ENCODE measurements at regions not wholly inside any gene's neighbourhood (a gene's known extent, or its start where the extent isn't known, plus 50 kb on each side); places are given as distances from the start of the nearest gene placed in this dataset.

DNA sequence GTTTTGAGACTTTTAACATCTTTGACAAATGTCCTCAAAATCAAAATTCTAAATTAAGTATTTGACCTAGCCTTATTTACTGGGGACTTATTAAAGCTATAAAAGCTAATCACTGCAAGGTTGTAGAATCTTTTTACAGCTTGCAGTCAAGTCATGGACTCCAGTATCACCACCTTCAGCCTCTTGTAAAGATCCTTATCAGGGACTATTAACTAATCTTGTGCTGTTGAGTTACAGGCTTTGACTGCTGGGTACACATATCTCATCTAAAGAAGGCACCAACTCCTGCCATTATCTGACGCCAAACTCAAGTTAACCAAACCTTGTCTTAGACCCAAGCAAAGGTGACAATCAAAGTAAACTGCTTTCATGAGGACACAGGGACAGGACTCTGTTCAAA is 621.0 kb upstream of the IGFBP3 start:
- no peak for DNase-seq
- H3K27me3 ChIP-seq, result no peaks in the 10 kb centered on the region
- intact Hi-C loops (cut with DNase I), result no loop called here
- peaks cover 0 to 6% of the 10 kb centered on the region in 2 donors for H3K4me1 ChIP-seq
- H3K36me3 ChIP-seq, result no peaks in the 10 kb centered on the region
- TF ChIP-seq, protein P1, sequence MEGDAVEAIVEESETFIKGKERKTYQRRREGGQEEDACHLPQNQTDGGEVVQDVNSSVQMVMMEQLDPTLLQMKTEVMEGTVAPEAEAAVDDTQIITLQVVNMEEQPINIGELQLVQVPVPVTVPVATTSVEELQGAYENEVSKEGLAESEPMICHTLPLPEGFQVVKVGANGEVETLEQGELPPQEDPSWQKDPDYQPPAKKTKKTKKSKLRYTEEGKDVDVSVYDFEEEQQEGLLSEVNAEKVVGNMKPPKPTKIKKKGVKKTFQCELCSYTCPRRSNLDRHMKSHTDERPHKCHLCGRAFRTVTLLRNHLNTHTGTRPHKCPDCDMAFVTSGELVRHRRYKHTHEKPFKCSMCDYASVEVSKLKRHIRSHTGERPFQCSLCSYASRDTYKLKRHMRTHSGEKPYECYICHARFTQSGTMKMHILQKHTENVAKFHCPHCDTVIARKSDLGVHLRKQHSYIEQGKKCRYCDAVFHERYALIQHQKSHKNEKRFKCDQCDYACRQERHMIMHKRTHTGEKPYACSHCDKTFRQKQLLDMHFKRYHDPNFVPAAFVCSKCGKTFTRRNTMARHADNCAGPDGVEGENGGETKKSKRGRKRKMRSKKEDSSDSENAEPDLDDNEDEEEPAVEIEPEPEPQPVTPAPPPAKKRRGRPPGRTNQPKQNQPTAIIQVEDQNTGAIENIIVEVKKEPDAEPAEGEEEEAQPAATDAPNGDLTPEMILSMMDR (IDR thresholded peaks at IDR 0.05), result no peak
- no peaks in the 10 kb centered on the region for H3K9me3 ChIP-seq
- H3K4me3 ChIP-seq, result no peak overlapping the region
- ATAC-seq, result no peak
- H3K27ac ChIP-seq, result no peak overlapping the region

DNA sequence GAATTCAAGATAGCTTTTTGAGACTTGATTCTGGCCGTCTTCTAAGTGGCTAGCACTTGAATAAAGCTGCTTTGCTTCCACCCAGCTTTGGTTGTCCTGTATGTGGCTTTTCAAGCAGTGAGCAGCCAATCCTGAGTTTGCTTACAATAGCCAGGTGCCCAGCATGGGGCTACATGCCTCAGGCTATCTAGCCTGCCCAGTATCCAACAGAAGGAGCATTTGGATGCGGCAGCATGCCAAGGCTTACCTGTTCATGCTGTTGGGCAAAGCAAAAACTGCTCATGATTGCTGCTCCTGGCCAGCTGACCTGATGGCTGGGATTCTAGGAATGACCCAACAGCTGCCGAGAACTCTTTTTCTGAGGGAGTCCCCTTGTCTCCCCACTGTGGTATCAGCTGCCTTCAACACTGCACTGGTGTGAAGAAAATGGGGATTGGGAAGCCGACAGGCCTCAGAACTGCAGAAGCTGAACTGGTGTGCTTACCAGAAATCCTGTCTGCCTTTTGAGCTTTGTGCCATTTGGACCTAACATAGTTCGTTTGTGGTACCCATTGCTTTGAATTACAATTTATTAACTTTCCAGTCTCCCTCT is 618.9 kb upstream of the IGFBP3 start:
- peaks cover 0 to 12% of the 10 kb centered on the region in 2 donors for H3K9me3 ChIP-seq
- H3K27ac ChIP-seq, result no peak overlapping the region
- ATAC-seq (no peak), DNase-seq (no peak)
- H3K4me3 ChIP-seq, result no peak overlapping the region
- no peaks in the 10 kb centered on the region for H3K36me3 ChIP-seq
- intact Hi-C loops (cut with DNase I), result no loop called here
- TF ChIP-seq, protein P1 (IDR thresholded peaks at IDR 0.05), result no peak
- H3K27me3 ChIP-seq, result no peaks in the 10 kb centered on the region
- peaks cover 0 to 6% of the 10 kb centered on the region in 2 donors for H3K4me1 ChIP-seq

DNA sequence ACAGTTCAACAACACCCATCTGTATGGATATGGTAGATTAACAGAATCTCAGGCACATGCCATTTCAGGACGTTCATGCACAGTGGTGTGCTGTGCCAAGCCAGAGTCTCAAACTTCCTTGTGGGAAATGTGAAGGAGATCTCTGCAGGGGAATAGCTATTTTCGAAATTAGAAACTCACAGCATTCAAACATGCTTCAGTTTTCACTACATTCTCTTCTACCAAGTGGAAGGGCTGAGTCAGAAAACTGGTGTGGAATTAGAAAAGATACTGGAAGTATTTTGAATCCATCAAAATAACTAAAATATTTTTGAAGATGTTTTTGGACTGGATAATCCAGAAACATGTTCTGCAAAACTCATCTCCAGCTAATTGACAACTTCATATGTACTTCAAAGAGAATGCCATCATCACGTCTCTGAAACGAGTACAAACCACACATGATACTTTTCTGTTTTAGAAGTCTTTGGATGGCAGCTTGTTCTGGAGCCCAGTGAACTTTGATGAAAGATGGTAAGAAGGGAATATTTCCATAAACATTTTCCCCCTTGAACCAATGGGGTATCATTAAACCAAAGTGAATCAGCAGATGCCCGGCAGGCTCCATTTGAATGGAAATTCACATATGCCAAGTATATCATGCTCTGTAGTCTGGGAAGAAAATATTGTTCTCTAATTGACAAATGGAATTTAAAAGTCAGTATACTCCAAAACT is 616.3 kb upstream of the IGFBP3 start:
- Histone ChIP-seq H3K4me1 (no peaks in the 10 kb centered on the region), H3K27me3 (no peaks in the 10 kb centered on the region), H3K36me3 (no peaks in the 10 kb centered on the region), H3K4me3 (no peak overlapping the region), H3K27ac (no peak overlapping the region), H3K9me3 (peaks cover 0 to 17% of the 10 kb centered on the region in 2 donors)
- TF ChIP-seq, protein P1 (IDR thresholded peaks at IDR 0.05), result no peak
- DNase-seq (no peak), ATAC-seq (no peak)
- intact Hi-C loops (cut with DNase I), result no loop called here

DNA sequence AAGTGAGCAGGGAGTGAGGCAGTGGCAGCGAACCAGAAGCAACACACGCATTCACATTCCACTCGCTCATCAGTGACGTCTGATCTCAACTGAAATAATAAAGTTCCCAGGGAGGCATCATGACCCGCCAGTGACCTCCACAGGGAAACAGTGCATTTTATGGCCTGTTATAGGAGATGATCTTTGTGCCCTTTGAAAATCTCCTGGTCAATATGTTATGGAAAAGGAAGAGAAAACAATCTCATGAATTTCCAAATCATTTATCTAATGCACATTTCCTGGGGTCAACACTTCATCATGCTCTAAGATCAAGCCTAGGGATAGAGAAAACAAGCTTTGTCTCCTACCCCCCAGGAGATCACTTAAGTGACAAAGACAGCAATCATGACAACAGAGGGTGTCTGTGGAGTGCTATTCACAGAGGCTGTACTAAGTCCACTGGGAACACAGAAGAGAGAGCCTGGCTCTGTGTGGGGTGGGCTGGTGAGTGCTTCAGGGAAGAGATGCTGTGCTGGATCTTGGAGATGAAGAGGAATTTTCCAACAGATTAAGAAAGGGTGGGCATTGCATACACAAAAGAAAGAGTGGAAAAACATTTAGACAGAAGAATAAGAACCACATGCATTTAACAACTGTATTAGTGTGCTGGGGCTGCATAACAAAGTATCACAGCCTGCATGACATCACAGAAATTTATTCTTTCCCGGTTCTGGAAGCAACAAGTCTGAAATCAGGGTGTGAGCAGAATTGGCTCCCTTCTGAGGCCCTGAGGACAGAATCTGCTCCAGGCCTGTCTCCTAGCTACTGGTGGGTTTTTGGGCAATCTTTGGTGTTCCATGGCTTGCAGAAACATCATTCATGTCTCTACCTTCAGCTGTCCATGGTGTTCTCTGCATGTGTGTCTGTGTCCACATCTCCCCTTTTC is 613.9 kb upstream of the IGFBP3 start:
- H3K27ac ChIP-seq, result no peak overlapping the region
- TF ChIP-seq, protein P1 (IDR thresholded peaks at IDR 0.05), result no peak
- H3K27me3 ChIP-seq, result no peaks in the 10 kb centered on the region
- H3K9me3 ChIP-seq, result peaks cover 0 to 26% of the 10 kb centered on the region in 2 donors
- DNase-seq, result peak in 1 of 4 donors; percentile 31
- no peaks in the 10 kb centered on the region for H3K4me1 ChIP-seq
- ATAC-seq, result no peak
- H3K36me3 ChIP-seq, result no peaks in the 10 kb centered on the region
- intact Hi-C loops (cut with DNase I), result no loop called here
- H3K4me3 ChIP-seq, result no peak overlapping the region

DNA sequence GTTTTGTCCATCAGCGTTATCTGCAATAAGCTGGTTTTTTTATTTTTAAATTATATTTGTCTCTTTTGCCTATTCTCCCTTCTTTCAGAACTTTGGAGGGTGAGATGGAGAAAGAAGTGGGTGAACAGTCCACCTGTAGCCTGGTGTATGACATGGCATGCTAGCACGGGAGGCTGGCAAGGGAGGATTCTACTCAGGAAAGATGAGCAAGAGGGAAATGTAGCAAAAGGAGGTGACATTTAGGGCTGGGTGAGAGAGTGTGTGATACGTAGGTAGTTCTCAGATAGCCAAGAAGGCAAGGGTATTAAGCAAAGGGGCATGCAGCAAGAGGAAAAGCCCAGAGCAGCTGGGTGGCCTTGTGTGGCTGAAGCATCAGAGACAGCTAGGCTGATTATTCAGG is 612.9 kb upstream of the IGFBP3 start:
- H3K4me3 ChIP-seq, result no peak overlapping the region
- intact Hi-C loops (cut with DNase I), result no loop called here
- H3K27me3 ChIP-seq, result no peaks in the 10 kb centered on the region
- H3K9me3 ChIP-seq, result peaks cover 0 to 26% of the 10 kb centered on the region in 2 donors
- TF ChIP-seq, protein P1 (IDR thresholded peaks at IDR 0.05), result no peak
- ATAC-seq (no peak), DNase-seq (no peak)
- no peaks in the 10 kb centered on the region for H3K36me3 ChIP-seq
- H3K4me1 ChIP-seq, result no peaks in the 10 kb centered on the region
- H3K27ac ChIP-seq, result no peak overlapping the region

All from left lung (tissue), 4 donors.